RCC 7860 (cell line): ENCODE measurements at regions not wholly inside any gene's neighbourhood (a gene's known extent, or its start where the extent isn't known, plus 50 kb on each side); places are given as distances from the start of the nearest gene placed in this dataset.

Source experiments
- DNase-seq: peaks from one replicate; pipeline ENCODE4 v3.0.0-alpha.2; 2015; ENCODE audit warnings: low spot score
- FAIRE-seq: peaks from 2 replicates; lab custom pipeline; 2012; peaks lifted over from hg19 to GRCh38; lab: Jason Lieb, UNC

- FAIRE-seq (no peak), DNase-seq (no peak)
Observed at GRCh38 chr1:172753964-172754363, 95.1 kb downstream of the FASLG start.

GRCh38 chr1:172754609-172755008, 95.7 kb downstream of the FASLG start:
- DNase-seq (no peak), FAIRE-seq (peak; percentile 44)

- FAIRE-seq = no peak
Observed at GRCh38 chr1:172755099-172755498, 96.2 kb downstream of the FASLG start.

GRCh38 chr1:172756024-172756423, 97.1 kb downstream of the FASLG start:
- no peak for FAIRE-seq
- DNase-seq = no peak

More at GRCh38 chr1:172755099-172755498, 96.2 kb downstream of the FASLG start:
- DNase-seq = no peak

- no peak for FAIRE-seq
- DNase-seq = no peak
Observed at GRCh38 chr1:172758259-172758658, 99.4 kb downstream of the FASLG start.

GRCh38 chr1:172760121-172760520, 101.2 kb downstream of the FASLG start:
- FAIRE-seq (no peak), DNase-seq (no peak)

GRCh38 chr1:172761581-172762486, 102.9 kb downstream of the FASLG start:
- DNase-seq (peak; percentile 22), FAIRE-seq (peak; percentile 8)

- FAIRE-seq (no peak), DNase-seq (no peak)
Observed at GRCh38 chr1:172763057-172763456, 104.2 kb downstream of the FASLG start.

GRCh38 chr1:172764378-172764777, 105.5 kb downstream of the FASLG start:
- no peak for FAIRE-seq

GRCh38 chr1:172766462-172766861, 107.6 kb downstream of the FASLG start:
- DNase-seq = no peak
- no peak for FAIRE-seq

More at GRCh38 chr1:172764378-172764777, 105.5 kb downstream of the FASLG start:
- no peak for DNase-seq

GRCh38 chr1:172770071-172770470, 111.2 kb downstream of the FASLG start:
- DNase-seq = no peak
- FAIRE-seq = no peak

- FAIRE-seq = no peak
Observed at GRCh38 chr1:172774561-172774960, 115.7 kb downstream of the FASLG start.

GRCh38 chr1:172775606-172776005, 116.7 kb downstream of the FASLG start:
- DNase-seq (no peak), FAIRE-seq (no peak)

More at GRCh38 chr1:172774561-172774960, 115.7 kb downstream of the FASLG start:
- DNase-seq = no peak

- DNase-seq = no peak
- no peak for FAIRE-seq
Observed at GRCh38 chr1:172776071-172776470, 117.2 kb downstream of the FASLG start.

GRCh38 chr1:172777767-172778166, 118.9 kb downstream of the FASLG start:
- no peak for FAIRE-seq
- DNase-seq = no peak

GRCh38 chr1:172778456-172779455, 119.9 kb downstream of the FASLG start:
- FAIRE-seq (no peak), DNase-seq (no peak)

- DNase-seq = no peak
- FAIRE-seq = no peak
Observed at GRCh38 chr1:172779491-172779890, 120.6 kb downstream of the FASLG start.

GRCh38 chr1:172781513-172782140, 122.7 kb downstream of the FASLG start:
- no peak for DNase-seq
- no peak for FAIRE-seq

- no peak for FAIRE-seq
Observed at GRCh38 chr1:172789840-172790239, 130.9 kb downstream of the FASLG start.

GRCh38 chr1:172790245-172790644, 131.3 kb downstream of the FASLG start:
- DNase-seq (no peak), FAIRE-seq (no peak)

More at GRCh38 chr1:172789840-172790239, 130.9 kb downstream of the FASLG start:
- DNase-seq = no peak

- no peak for FAIRE-seq
- no peak for DNase-seq
Observed at GRCh38 chr1:172793823-172794222, 134.9 kb downstream of the FASLG start.
